DND-41 (cell line): ENCODE measurements at regions not wholly inside any gene's neighbourhood (a gene's known extent, or its start where the extent isn't known, plus 50 kb on each side); places are given as distances from the start of the nearest gene placed in this dataset.

ENCODE experiments used
- CTCF ChIP-seq: IDR thresholded peaks from 2 replicates; pipeline ENCODE4 v1.5.1; 2012; ENCODE audit warnings: borderline replicate concordance, low read length, moderate library complexity, mild to moderate bottlenecking; ENCODE audit not compliant: poor library complexity, severe bottlenecking; ENCODE audit errors: extremely low read depth
- EZH2 ChIP-seq: IDR thresholded peaks from 3 replicates; pipeline ENCODE4 v1.6.1; 2012; ENCODE audit warnings: borderline replicate concordance, low read depth, mild to moderate bottlenecking, moderate library complexity, low read length, inconsistent platforms; ENCODE audit not compliant: severe bottlenecking

- no peak for TF ChIP-seq EZH2
- TF ChIP-seq CTCF: no peak
These were observed 141.9 kb downstream of the SOX9 start for GRCh38 chr17:72262766-72263165.
